IPS-15b (cell line): ENCODE measurements at regions not wholly inside any gene's neighbourhood (a gene's known extent, or its start where the extent isn't known, plus 50 kb on each side); places are given as distances from the start of the nearest gene placed in this dataset.

ENCODE experiments used
- H3K27me3 ChIP-seq: one replicate; pipeline ENCODE4 v1.6.1; 2013; ENCODE audit warnings: low read length; ENCODE audit not compliant: control insufficient read depth, insufficient read depth
- H3K36me3 ChIP-seq: one replicate; pipeline ENCODE4 v1.6.1; 2013; ENCODE audit warnings: low read length; ENCODE audit not compliant: control insufficient read depth, insufficient read depth
- H3K4me1 ChIP-seq: one replicate; pipeline ENCODE4 v1.6.1; 2013; ENCODE audit warnings: mild to moderate bottlenecking, low read length; ENCODE audit not compliant: control insufficient read depth, insufficient read depth
- H3K4me3 ChIP-seq: one replicate; pipeline ENCODE4 v1.5.1; 2013; ENCODE audit warnings: low read depth, low read length
- H3K9ac ChIP-seq: one replicate; pipeline ENCODE4 v1.6.1; 2013; ENCODE audit warnings: low read depth, mild to moderate bottlenecking, low read length
- H3K9me3 ChIP-seq: one replicate; pipeline ENCODE4 v1.6.1; 2013; ENCODE audit warnings: mild to moderate bottlenecking, low read length; ENCODE audit not compliant: control insufficient read depth, insufficient read depth

DNA sequence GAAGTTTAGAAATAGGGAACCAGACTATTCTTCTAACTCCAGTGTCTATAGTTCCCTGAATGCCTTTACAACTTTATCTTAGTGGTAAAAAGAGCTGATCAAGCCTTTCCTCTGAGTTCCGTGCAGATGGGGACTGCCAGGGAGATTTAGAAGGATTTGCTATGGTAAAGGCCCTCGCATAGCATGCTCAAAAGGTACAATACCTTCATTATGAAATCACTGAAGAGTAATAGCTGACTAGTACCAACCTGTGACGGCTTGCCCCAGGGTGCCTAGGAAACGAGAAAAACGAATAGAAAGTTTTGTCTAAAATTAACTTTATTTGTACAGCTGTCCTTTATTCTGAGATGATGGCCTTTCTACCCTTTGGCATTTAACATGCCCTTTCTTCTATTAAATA lies 150.1 kb upstream of the ARHGAP42 start:
- Histone ChIP-seq H3K9me3 (no peaks in the 10 kb centered on the region), H3K27me3 (no peaks in the 10 kb centered on the region), H3K9ac (no peak overlapping the region), H3K4me3 (no peak overlapping the region), H3K4me1 (no peaks in the 10 kb centered on the region), H3K36me3 (no peaks in the 10 kb centered on the region)

- no peaks in the 10 kb centered on the region for H3K27me3 ChIP-seq
- no peaks in the 10 kb centered on the region for H3K4me1 ChIP-seq
- no peak overlapping the region for H3K4me3 ChIP-seq
- no peak overlapping the region for H3K9ac ChIP-seq
- no peaks in the 10 kb centered on the region for H3K36me3 ChIP-seq
- H3K9me3 ChIP-seq, result no peaks in the 10 kb centered on the region
These were observed 143.7 kb upstream of the ARHGAP42 start for GRCh38 chr11:100543386-100543785.

- Histone ChIP-seq H3K9me3 (no peaks in the 10 kb centered on the region), H3K27me3 (no peaks in the 10 kb centered on the region), H3K4me1 (no peaks in the 10 kb centered on the region), H3K9ac (no peak overlapping the region), H3K36me3 (no peaks in the 10 kb centered on the region), H3K4me3 (no peak overlapping the region)
These were observed 141.5 kb upstream of the ARHGAP42 start for GRCh38 chr11:100545556-100545955.

- H3K27me3 ChIP-seq, result no peaks in the 10 kb centered on the region
- no peak overlapping the region for H3K4me3 ChIP-seq
- no peaks in the 10 kb centered on the region for H3K9me3 ChIP-seq
- H3K9ac ChIP-seq, result no peak overlapping the region
- no peaks in the 10 kb centered on the region for H3K4me1 ChIP-seq
- no peaks in the 10 kb centered on the region for H3K36me3 ChIP-seq
These were observed 141.1 kb upstream of the ARHGAP42 start for GRCh38 chr11:100545970-100546369.

DNA sequence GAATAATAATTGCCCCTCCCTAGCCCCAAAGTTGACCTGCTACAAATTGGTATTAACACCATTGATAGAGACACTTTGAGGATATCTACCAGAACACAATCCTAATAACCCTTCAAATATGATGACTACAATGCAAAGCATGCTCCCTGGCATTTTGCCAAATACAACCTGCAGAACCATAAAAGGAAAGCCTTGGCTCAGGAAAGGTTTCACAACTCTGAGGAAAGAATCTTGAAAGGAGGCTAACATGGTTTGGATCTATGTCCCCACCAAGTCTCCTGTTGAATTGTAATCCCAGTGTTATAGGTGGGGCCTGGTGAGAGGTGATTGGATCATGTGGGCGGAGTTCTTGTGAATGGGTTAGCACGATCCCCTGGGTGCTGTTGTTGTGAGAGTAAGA lies 140.4 kb upstream of the ARHGAP42 start:
- Histone ChIP-seq H3K4me1 (peaks cover 4% of the 10 kb centered on the region), H3K27me3 (no peaks in the 10 kb centered on the region), H3K9me3 (no peaks in the 10 kb centered on the region), H3K36me3 (no peaks in the 10 kb centered on the region), H3K4me3 (no peak overlapping the region), H3K9ac (no peak overlapping the region)

GRCh38 chr11:100550298-100550697 lies 136.8 kb upstream of the ARHGAP42 start:
- no peaks in the 10 kb centered on the region for H3K27me3 ChIP-seq
- no peak overlapping the region for H3K9ac ChIP-seq
- peaks cover 17% of the 10 kb centered on the region for H3K4me1 ChIP-seq
- H3K9me3 ChIP-seq, result no peaks in the 10 kb centered on the region
- no peak overlapping the region for H3K4me3 ChIP-seq
- H3K36me3 ChIP-seq, result no peaks in the 10 kb centered on the region

DNA sequence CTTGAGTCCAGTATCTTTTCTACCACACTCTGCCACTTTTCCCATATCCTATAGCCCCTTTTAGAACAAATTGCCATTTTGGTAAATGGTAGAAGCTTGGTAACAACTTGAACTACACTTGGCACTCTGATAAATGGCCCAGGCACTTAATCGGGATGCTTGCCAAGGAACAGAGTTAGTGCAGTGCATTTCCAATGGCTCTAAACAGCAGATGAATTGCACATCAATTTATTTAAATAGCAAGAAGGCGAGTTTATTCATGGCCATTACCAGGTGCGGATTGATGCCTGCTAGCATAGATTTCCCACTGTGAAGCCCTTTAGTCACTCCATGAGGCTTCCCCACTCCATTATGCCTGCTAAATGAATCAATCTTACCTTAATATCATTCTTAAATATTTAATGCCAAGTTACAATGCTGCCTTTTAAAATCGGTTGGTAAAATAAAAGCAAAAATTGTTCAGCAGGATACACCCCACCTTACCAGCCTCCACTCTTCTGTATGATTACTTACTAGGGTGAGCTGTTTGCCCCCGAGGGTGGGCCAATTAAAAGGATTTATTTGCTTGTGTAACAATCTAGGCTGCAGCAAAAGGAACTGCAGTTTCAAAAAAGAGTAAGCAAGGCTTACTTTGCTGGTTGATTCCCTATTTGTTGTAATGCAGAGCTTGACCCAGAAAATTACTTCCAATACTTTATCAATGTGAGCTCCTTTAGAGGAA lies 136.0 kb upstream of the ARHGAP42 start:
- H3K9ac ChIP-seq, result no peak overlapping the region
- H3K27me3 ChIP-seq, result no peaks in the 10 kb centered on the region
- H3K36me3 ChIP-seq, result no peaks in the 10 kb centered on the region
- no peak overlapping the region for H3K4me3 ChIP-seq
- no peaks in the 10 kb centered on the region for H3K9me3 ChIP-seq
- H3K4me1 ChIP-seq, result peaks cover 17% of the 10 kb centered on the region

- H3K36me3 ChIP-seq, result no peaks in the 10 kb centered on the region
- no peak overlapping the region for H3K4me3 ChIP-seq
- no peaks in the 10 kb centered on the region for H3K27me3 ChIP-seq
- H3K4me1 ChIP-seq, result peaks cover 20% of the 10 kb centered on the region
- no peaks in the 10 kb centered on the region for H3K9me3 ChIP-seq
- no peak overlapping the region for H3K9ac ChIP-seq
These were observed 131.2 kb upstream of the ARHGAP42 start for GRCh38 chr11:100555931-100556330.

- peaks cover 16% of the 10 kb centered on the region for H3K4me1 ChIP-seq
- no peaks in the 10 kb centered on the region for H3K36me3 ChIP-seq
- no peak overlapping the region for H3K9ac ChIP-seq
- H3K9me3 ChIP-seq, result no peaks in the 10 kb centered on the region
- no peak overlapping the region for H3K4me3 ChIP-seq
- H3K27me3 ChIP-seq, result no peaks in the 10 kb centered on the region
These were observed 130.3 kb upstream of the ARHGAP42 start for GRCh38 chr11:100556781-100557180.

DNA sequence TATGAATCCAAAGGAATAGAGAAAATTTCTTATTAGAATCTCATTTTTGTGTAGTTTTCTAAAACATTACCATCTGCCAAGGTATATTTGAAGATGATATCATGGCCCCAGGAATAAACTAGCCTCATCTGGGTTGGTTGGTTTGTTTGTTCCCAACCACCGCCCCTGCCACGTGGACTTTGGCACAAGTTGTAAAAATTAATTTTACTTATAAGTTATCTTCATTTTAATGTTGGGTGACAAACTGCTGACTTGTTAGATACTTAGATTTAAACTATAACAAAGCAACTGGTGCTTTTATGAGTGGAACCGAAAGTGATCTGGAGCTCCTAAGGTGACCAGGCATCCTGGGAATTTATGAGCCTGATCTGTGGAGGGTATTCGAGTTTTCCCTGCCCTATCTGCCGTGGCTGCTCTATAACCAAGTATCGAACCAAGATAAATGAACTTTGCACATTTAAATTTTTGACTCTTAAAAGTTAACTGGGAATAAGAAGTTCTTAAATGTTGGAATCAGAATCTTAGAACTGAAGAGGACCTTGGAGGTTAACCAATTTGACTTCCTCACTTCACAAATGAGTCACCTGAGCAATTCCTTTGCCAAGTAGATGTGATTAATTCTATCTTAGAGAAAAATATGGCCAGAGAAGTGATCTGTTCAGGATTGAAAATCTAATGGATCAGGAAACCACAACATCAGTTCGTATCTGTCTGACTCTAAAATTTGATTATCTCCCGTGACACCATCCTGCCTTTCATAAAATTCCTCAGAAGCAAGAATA lies 129.1 kb upstream of the ARHGAP42 start:
- no peaks in the 10 kb centered on the region for H3K36me3 ChIP-seq
- no peaks in the 10 kb centered on the region for H3K27me3 ChIP-seq
- H3K9ac ChIP-seq, result no peak overlapping the region
- no peak overlapping the region for H3K4me3 ChIP-seq
- H3K9me3 ChIP-seq, result no peaks in the 10 kb centered on the region
- peaks cover 8% of the 10 kb centered on the region for H3K4me1 ChIP-seq

GRCh38 chr11:100560606-100561005 lies 126.5 kb upstream of the ARHGAP42 start:
- H3K9ac ChIP-seq, result no peak overlapping the region
- no peak overlapping the region for H3K4me3 ChIP-seq
- no peaks in the 10 kb centered on the region for H3K36me3 ChIP-seq
- no peaks in the 10 kb centered on the region for H3K27me3 ChIP-seq
- peaks cover 4% of the 10 kb centered on the region for H3K4me1 ChIP-seq
- H3K9me3 ChIP-seq, result no peaks in the 10 kb centered on the region

- Histone ChIP-seq H3K4me3 (no peak overlapping the region), H3K9me3 (no peaks in the 10 kb centered on the region), H3K36me3 (no peaks in the 10 kb centered on the region), H3K4me1 (peaks cover under 1% of the 10 kb centered on the region), H3K9ac (no peak overlapping the region), H3K27me3 (no peaks in the 10 kb centered on the region)
These were observed 125.8 kb upstream of the ARHGAP42 start for GRCh38 chr11:100561323-100561722.
